ENCODE measurements at regions not wholly inside any gene's neighbourhood (a gene's known extent, or its start where the extent isn't known, plus 50 kb on each side); places are given as distances from the start of the nearest gene placed in this dataset.

- no peak for DNase-seq (ENCODE audit: low read depth in 2 of 2)
These were observed 386.5 kb upstream of the ID4 start for GRCh38 chr6:19450651-19451050.

GRCh38 chr6:19452495-19452894 is 384.7 kb upstream of the ID4 start:
- DNase-seq (ENCODE audit: low read depth in 2 of 2), result no peak

- DNase-seq (ENCODE audit: low read depth in 2 of 2), result no peak
These were observed 383.0 kb upstream of the ID4 start for GRCh38 chr6:19454001-19454720.

GRCh38 chr6:19454721-19455392 is 382.3 kb upstream of the ID4 start:
- no peak for DNase-seq (ENCODE audit: low read depth in 2 of 2)

- no peak for DNase-seq (ENCODE audit: low read depth in 2 of 2)
These were observed 373.9 kb upstream of the ID4 start for GRCh38 chr6:19463250-19463649.

- DNase-seq (ENCODE audit: low read depth in 2 of 2), result no peak
These were observed 373.2 kb upstream of the ID4 start for GRCh38 chr6:19463925-19464324.

- no peak for DNase-seq (ENCODE audit: low read depth in 2 of 2)
These were observed 371.9 kb upstream of the ID4 start for GRCh38 chr6:19465256-19465655.

- DNase-seq (ENCODE audit: low read depth in 2 of 2), result no peak
These were observed 371.4 kb upstream of the ID4 start for GRCh38 chr6:19465760-19466159.

- no peak for DNase-seq (ENCODE audit: low read depth in 2 of 2)
These were observed 366.8 kb upstream of the ID4 start for GRCh38 chr6:19470333-19470732.

GRCh38 chr6:19472153-19472552 is 365.0 kb upstream of the ID4 start:
- DNase-seq (ENCODE audit: low read depth in 2 of 2), result no peak

- DNase-seq (ENCODE audit: low read depth in 2 of 2), result no peak
These were observed 364.3 kb upstream of the ID4 start for GRCh38 chr6:19472850-19473249.

- no peak for DNase-seq (ENCODE audit: low read depth in 2 of 2)
These were observed 359.6 kb upstream of the ID4 start for GRCh38 chr6:19477563-19477962.

GRCh38 chr6:19478273-19478672 is 358.9 kb upstream of the ID4 start:
- DNase-seq (ENCODE audit: low read depth in 2 of 2), result no peak

- no peak for DNase-seq (ENCODE audit: low read depth in 2 of 2)
These were observed 358.2 kb upstream of the ID4 start for GRCh38 chr6:19478992-19479391.

GRCh38 chr6:19479551-19479950 is 357.6 kb upstream of the ID4 start:
- DNase-seq (ENCODE audit: low read depth in 2 of 2), result no peak

- DNase-seq (ENCODE audit: low read depth in 2 of 2), result no peak
These were observed 344.3 kb upstream of the ID4 start for GRCh38 chr6:19492636-19493405.

- DNase-seq (ENCODE audit: low read depth in 2 of 2), result no peak
These were observed 335.4 kb upstream of the ID4 start for GRCh38 chr6:19501737-19502245.

- no peak for DNase-seq (ENCODE audit: low read depth in 2 of 2)
These were observed 334.9 kb upstream of the ID4 start for GRCh38 chr6:19502301-19502700.

GRCh38 chr6:19515939-19516338 is 321.2 kb upstream of the ID4 start:
- DNase-seq (ENCODE audit: low read depth in 2 of 2), result no peak

- no peak for DNase-seq (ENCODE audit: low read depth in 2 of 2)
These were observed 317.2 kb upstream of the ID4 start for GRCh38 chr6:19519941-19520340.

- no peak for DNase-seq (ENCODE audit: low read depth in 2 of 2)
These were observed 312.6 kb upstream of the ID4 start for GRCh38 chr6:19524366-19525186.

- no peak for DNase-seq (ENCODE audit: low read depth in 2 of 2)
These were observed 311.5 kb upstream of the ID4 start for GRCh38 chr6:19525673-19526072.

Measured in dermis microvascular lymphatic vessel endothelial cell (primary cell).